Heart left ventricle (tissue), 13 donors: ENCODE measurements at regions not wholly inside any gene's neighbourhood (a gene's known extent, or its start where the extent isn't known, plus 50 kb on each side); places are given as distances from the start of the nearest gene placed in this dataset.

ENCODE experiments used
- CTCF ChIP-seq, 12 donors: fragments of 200-600 bp; sonication (generic) in 4 of 12; IDR thresholded peaks; one replicate each; pipeline versions ENCODE4 v1.5.0 to v1.8.0; 2018 to 2022; ENCODE audit warnings: antibody characterized with exemption in 12 of 12, mild to moderate bottlenecking in 5 of 12
- POLR2A ChIP-seq, 2 donors: fragments of 450-650 bp; IDR thresholded peaks; one replicate each; pipeline ENCODE4 v1.6.1; 2017; ENCODE audit warnings: antibody characterized with exemption in 2 of 2, mild to moderate bottlenecking in 2 of 2, moderate library complexity in 2 of 2
- donor health status: ischemic (EF 13 %, LVEDD 7.1; RV severe dilation, severe dysfunction).
- donor health status: DM: no; HTN: yes; CAD: no.
- donor health status: DM: no; HTN: no; CAD: no.
- donor health status: ischemic (EF 25% LVEDD 6.9; RV normal size, moderate dysfunction).
- donor health status: ischemic (EF 25% LVEDD 5.7; RV mildly dilated, moderate dysfunction).
- donor health status: ischemic (EF 35%, LVEDD 5.7; RV mildly dilated, moderate dysfunction).
- donor health status: nonischemic (EF 11% LVEDD 7.7; RV severe dilation, severe dysfunction).
- donor health status: DM: yes; HTN: yes; CAD: no.
- donor health status: PGD.
- donor health status: ischemic (EF 29% LVEDD 5.4; RV normal size, mild dysfunction).
- donor health status: nonischemic (EF 23%, LVEDD 6.1; RV moderate dilation, normal function).

GRCh38 chr11:119580081-119580480 lies 148.9 kb downstream of the NECTIN1 start:
- TF ChIP-seq POLR2A (IDR thresholded peaks at IDR 0.05) (no peak), CTCF (IDR thresholded peaks at IDR 0.05) (no peak)
